NCI-H2081 (cell line): ENCODE measurements at regions not wholly inside any gene's neighbourhood (a gene's known extent, or its start where the extent isn't known, plus 50 kb on each side); places are given as distances from the start of the nearest gene placed in this dataset.

Source experiments
- DNase-seq, 2 experiments: peaks; one replicate each; lab custom pipeline; 2025; lab: John Stamatoyannopoulos, UW

- no peak for DNase-seq
Observed at GRCh38 chr11:92793189-92793588, 176.3 kb upstream of the MTNR1B start.

DNA sequence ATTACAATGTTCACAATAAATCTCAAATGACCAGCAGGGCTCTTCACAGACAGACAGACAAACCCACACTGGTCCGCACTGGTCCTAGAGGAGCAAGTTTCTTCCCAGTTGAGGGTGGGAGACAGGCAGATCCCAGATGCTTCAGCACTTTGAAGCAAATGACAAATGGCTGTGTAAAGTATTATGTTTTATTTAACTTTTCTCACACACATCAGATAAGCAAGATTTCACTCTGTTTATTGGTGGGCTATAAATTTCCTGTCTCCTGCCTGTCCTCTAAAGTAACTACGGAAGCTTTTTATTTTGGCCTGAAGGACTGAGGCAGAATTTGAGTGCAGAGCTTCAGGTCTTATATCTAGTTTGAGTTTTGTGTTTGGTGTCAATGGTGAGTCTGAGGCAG, 174.7 kb upstream of the MTNR1B start:
- DNase-seq = no peak

DNA sequence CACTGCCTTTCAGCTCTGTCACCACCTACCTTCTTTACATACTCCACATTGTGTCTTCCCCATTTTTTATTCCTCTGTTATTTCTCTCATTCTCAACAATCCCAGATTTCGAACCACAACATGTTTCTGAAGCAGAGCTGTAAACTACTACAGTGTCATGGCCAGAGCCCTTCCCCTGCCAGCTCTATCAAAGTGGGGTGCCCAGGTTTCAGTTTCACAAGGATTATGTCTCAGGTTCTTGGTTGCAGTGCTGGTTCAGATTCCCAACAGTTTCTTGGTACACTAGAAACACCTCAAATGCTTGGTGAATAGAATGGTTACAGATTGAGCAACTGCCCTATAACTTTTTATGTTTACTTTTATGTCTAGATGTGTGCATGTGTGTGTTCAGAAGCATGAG, 172.7 kb upstream of the MTNR1B start:
- DNase-seq = no peak

DNA sequence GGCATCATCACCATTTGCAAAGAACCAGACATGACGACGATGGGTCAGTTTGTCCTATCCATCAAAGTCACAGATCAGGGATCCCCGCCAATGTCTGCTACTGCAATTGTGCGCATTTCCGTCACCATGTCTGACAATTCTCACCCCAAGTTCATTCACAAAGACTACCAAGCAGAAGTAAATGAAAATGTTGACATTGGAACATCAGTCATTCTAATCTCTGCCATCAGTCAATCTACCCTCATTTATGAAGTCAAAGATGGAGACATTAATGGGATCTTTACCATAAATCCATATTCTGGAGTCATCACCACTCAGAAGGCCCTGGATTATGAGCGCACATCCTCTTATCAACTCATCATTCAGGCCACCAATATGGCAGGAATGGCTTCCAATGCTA, 171.6 kb upstream of the MTNR1B start:
- no peak for DNase-seq

GRCh38 chr11:92801685-92802084, 167.8 kb upstream of the MTNR1B start:
- no peak for DNase-seq

DNA sequence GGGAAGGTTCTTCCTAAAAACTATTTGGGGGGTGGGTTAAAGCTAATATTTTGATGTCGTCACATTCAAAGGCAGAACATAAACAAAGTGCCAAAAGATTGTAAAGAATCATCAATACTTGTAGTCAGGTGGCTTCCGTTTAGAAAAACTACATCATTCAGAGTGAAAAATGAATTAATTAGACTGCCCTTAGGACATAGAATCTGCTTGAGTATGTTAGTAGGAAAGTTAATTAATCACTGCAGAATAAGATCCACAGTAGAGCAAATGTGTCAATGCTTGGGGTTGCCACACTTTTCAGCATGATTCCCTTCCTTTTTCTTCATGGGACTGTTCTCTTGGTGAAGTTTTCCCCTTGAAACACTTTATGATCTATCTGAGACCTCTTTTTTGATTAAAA, 166.8 kb upstream of the MTNR1B start:
- no peak for DNase-seq

DNA sequence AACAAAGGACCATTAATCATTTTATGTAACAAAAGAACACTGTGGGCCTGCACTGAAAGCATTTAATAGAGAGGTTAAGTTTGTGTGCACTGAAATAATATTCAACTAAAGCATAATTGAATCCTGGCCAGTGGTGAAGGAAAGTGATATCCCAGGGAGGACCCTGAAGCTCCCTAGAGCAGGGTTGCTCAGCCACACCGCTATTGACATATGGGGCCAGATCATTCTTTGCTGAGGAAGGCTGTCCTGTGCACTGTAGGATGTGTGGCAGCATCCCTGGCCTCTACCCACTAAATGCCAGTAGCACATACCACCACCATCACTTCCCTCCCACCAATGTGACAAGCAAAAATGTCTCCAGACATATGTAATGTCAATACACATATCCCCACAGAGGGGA, 166.1 kb upstream of the MTNR1B start:
- no peak for DNase-seq

GRCh38 chr11:92804388-92804966, 165.0 kb upstream of the MTNR1B start:
- no peak for DNase-seq

DNA sequence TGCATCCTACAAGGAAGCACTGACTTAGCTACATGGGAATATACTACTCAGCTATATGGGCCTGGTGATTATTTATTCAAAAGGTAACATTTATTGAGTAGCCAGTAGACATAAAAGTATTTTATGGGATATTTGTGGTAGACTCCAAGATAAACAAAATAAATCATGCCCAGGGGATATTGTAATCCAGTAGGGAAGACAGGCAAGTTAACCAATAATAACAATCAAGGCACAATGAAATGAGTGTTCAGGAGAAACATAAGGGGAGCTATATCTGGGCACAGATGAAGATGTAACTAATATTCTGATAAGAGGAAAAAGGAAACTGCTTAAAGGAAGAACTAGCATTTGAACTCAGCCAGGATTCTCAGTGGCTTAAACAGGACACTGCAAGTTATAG, 161.4 kb upstream of the MTNR1B start:
- DNase-seq = no peak

DNA sequence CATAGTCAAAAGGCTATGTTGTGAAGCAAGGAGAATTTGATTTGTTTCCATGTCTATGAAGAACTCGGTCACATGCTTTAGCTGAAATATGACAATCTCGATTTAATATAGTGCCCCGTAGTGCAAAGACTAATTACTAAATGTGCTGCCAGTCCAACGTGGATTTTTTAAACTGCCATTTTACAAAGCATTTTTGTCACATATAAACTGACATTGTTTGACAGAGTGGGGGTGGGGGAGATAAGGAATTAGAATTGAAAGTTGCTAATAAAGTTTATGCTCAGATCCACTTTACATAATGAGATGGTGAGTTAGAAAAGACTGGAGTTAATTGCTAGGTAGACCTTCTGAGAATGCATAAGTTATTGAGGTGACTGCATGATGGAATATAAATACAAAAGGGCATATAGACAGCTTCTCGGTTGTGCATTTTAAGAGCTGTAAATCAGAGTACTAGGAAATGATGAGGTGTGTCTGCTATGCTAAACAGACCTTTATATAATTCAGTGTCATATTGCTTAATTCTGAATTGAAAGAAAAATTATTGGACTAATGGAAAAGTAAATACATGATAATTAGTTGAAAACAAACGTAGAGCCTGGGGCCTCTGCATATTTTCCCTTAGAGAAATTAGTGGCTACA, 158.9 kb upstream of the MTNR1B start:
- DNase-seq = peak in 1 of 2 experiments; percentile 17

DNA sequence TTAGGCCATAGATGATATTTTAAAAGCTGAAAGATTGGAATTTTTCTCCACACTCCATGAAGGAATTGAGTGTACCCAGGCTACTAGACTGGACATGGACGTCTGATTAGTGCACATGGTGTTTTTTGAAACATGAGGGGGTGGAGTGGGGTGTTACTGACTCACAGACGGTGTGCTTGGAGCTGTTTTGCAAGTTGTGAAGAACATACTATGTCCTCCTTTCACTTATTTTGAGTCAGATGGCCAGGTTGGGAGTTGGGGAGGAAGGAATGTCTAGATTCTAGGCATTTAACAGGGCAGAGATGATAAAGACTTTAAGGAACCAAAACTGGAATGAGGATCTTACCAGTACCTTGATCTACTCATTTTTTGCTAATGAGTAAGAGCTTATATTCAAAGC, 158.1 kb upstream of the MTNR1B start:
- no peak for DNase-seq

GRCh38 chr11:92812841-92813240, 156.6 kb upstream of the MTNR1B start:
- no peak for DNase-seq

DNA sequence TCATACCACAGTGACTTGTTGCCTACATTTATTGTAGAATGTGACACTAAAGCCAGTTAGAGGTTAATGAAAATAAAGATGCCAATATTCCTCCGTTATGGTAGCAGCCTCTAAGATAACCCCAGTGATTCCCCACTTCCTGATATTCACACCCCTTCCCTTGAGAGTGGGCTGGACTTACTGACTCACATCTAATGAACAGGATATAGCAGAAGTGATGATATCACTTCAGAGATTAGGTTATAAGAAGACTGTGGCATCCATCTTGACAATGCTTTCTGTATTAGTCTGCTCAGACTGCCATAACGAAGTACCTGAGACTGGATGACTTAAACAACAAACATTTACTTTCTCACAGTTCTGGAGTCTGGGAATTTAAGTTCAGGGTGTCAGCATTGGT, 149.6 kb upstream of the MTNR1B start:
- DNase-seq = no peak

- no peak for DNase-seq
Observed at GRCh38 chr11:92820860-92821259, 148.6 kb upstream of the MTNR1B start.

DNA sequence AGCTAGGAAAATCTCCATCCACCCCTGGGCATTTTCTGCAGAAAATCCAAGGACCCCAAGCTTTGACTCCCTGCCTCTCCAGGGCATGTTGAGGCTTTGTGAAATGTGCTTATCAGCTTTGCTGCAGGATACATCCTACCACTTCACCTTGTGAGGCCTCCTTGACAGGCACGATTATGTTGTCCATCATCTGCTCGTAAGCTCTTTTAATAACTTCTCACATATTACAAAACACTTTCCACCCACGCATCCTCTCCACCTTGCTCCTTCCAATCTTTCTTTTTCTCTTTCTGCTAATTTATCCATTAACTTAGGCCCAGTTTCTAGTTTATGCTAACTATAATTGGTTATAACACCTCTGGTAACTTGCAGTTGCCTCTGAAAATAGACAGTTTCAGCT, 147.0 kb upstream of the MTNR1B start:
- DNase-seq = no peak

GRCh38 chr11:92826136-92826535, 143.3 kb upstream of the MTNR1B start:
- no peak for DNase-seq

GRCh38 chr11:92826603-92827002, 142.8 kb upstream of the MTNR1B start:
- no peak for DNase-seq

GRCh38 chr11:92827132-92827531, 142.3 kb upstream of the MTNR1B start:
- DNase-seq = peak in 1 of 2 experiments; percentile 27

DNA sequence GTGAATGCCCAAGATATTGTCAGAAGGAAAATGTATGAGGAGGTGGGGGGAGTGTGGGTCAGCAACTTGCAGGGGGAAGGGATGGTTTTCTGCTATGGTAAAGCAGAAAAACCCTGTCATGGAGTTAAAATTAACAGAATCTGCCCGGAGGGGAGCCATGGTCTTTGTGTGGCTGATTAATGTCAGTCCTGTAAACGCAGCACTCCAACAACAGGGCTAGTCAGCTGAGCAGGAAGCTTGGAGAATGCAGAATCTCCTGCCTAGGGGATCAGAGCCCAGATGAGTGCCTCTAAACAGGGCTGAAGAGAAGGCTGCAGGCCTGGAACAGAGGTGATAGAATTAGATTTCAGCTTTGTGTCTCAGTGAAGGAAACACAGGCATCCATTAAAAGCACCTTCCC, 140.9 kb upstream of the MTNR1B start:
- peak in 1 of 2 experiments; percentile 13 for DNase-seq

DNA sequence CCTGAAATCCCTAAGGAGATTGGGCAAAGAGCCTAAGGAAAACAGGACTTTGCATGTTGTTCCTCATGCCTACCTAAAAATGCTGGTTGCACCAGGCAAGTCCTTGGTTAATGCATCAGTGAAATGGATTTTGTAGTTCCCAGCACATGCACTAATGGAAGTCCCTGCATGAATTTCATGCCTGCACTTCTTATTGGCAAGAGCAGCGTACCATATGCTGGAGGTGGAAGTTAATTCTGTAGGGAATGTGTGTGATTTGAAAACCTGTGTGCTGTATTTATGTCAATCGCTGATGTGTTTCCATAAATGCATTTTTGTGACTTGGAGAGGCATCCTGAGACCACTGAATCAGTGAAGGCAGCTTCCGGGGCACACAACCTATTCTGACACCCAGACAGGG, 140.3 kb upstream of the MTNR1B start:
- no peak for DNase-seq

GRCh38 chr11:92829671-92830070, 139.8 kb upstream of the MTNR1B start:
- DNase-seq = no peak

DNA sequence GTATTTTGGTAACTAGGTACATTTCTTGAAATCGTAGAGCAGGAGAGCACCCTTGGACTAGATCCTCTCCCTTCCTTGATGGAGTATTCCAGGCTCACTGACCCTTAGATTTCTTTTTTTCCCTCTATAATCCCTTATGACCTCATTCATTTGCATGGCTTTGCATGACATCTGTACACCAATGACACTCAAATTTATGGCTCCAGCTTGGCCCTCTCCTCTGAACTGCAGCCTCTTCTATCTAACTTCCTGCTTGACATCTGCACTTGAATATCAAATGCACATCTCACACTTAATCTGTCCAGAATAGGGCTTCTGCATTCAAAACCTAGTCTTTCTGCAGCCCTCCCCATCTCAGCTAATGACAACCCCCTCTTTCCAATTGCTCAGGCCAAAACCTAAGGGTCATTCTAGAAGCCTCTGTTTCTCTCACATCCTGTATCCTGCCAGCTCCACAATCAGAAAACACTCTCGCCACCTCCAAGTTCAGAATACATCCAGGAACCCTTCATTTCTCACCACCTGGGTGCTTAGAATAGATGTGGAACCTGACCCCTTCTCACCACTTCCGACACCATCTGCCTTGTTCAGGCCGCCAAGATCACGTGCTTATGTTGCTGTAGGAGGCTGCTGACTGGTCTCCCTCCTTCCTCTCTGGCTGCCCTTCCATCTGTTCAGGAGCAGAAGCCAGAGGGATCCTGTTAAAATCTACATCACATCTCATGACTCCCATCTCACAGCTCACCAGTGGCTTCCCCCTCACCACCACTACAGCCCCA, 138.9 kb upstream of the MTNR1B start:
- peak in 1 of 2 experiments; percentile 9 for DNase-seq

DNA sequence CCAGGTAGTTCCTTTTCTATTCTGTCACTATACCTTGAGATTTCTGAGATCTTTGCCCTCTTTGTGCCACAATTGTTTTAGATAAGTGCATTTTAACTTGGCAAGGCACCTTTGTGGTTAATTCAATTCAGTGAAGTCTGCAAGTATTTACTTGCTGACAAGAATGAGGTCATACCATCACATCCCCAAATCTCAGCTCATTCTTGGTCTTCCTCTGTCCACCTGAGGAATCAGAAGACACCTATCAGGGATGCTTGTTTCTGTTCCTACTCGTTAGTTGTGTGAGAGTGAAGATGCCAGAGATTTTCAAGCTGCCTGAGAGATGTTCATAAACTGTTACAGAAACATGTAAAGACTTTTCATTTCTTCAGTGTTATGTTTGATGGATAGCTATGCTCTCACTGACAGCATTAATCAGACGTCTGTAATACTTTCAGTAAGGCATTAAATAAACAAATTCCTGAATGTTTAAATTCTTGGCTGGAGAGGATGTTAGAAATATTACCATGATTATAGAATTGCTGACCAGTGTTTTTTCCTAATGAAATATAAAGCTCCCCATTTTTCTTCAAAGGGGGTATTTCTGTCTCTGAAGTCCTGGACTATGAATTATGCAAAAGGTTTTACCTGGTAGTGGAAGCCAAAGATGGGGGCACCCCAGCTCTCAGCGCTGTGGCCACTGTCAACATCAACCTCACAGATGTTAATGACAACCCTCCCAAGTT, 135.0 kb upstream of the MTNR1B start:
- no peak for DNase-seq
